ENCODE measurements at regions not wholly inside any gene's neighbourhood (a gene's known extent, or its start where the extent isn't known, plus 50 kb on each side); places are given as distances from the start of the nearest gene placed in this dataset.
"Not testable (repeated sequence)": the region's sequence is repeated elsewhere in the genome, so short reads cannot be mapped to it uniquely, and the experiment has no call there.

DNA sequence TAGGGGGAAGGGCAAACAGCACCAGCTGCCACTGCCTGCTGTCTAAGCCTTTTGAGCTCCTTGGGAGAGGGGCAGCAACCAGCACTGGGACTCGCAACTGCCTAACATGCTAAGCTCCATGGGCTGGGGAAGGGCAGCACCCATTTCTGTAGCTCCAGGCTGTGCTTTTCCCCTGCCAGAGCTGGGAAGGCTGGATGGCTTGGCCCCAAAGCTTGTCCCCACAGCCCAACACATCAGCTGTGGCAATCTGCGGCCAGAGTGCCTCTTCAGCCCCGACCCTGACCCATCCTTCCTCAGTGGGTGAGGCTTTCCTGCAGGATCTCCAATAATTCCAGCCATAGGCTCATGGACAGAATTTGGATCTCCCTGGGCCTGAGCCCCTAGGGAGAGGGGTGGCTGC is 551.3 kb downstream of the TMEM135 start (continued):
- TF ChIP-seq MAFK (IDR thresholded peaks at IDR 0.05; ENCODE audit: low read depth, low read length) = no peak
- TF ChIP-seq SP1 (IDR thresholded peaks at IDR 0.05; ENCODE audit: low read depth, low read length) = no peak
- TF ChIP-seq, protein P1, sequence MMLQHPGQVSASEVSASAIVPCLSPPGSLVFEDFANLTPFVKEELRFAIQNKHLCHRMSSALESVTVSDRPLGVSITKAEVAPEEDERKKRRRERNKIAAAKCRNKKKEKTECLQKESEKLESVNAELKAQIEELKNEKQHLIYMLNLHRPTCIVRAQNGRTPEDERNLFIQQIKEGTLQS (IDR thresholded peaks at IDR 0.05; ENCODE audit: insufficient read depth, low read depth, low read length) = no peak
- TF ChIP-seq, protein P2, sequence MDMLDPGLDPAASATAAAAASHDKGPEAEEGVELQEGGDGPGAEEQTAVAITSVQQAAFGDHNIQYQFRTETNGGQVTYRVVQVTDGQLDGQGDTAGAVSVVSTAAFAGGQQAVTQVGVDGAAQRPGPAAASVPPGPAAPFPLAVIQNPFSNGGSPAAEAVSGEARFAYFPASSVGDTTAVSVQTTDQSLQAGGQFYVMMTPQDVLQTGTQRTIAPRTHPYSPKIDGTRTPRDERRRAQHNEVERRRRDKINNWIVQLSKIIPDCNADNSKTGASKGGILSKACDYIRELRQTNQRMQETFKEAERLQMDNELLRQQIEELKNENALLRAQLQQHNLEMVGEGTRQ (IDR thresholded peaks at IDR 0.05; ENCODE audit: low read length) = no peak

DNA sequence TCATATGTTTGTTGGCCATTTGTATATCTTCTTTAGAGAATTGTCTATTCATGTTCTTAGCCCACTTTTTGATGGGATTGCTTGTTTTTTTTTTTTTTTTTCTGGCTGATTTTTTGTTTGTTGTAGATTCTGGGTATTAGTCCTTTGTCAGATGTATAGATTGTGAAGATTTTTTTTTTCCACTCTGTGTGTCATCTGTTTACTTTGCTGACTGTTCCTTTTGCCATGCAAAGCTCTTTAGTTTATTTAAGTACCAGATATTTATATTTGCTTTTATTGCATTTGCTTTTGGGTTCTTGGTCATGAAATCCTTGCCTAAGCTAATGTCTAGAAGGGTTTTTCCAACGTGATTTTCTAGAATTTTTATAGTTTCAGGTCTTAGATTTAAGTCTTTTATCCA is 547.9 kb downstream of the TMEM135 start:
- H4K5ac ChIP-seq (ENCODE audit: insufficient read length, low read depth, low read length); H3K27ac ChIP-seq (ENCODE audit: low read depth, low read length); H3K9me3 ChIP-seq (ENCODE audit: insufficient read depth in 2 of 2, low read depth in 1 of 2, low read length in 1 of 2); FAIRE-seq; H3K79me2 ChIP-seq (ENCODE audit: control insufficient read depth in 1 of 2, insufficient read depth in 2 of 2, low read length in 2 of 2); H2BK5ac ChIP-seq (ENCODE audit: low read depth, low read length); H3K23me2 ChIP-seq (ENCODE audit: low read depth, low read length); H4K20me1 ChIP-seq (replicated peaks in 1 of 2; ENCODE audit: control insufficient read depth in 1 of 2, insufficient read depth in 2 of 2, low read length in 2 of 2); H2BK120ac ChIP-seq (replicated peaks; ENCODE audit: low read depth, low read length); H3K23ac ChIP-seq (ENCODE audit: insufficient read length); H3K79me1 ChIP-seq (ENCODE audit: low read depth, low read length); H2AFZ ChIP-seq (ENCODE audit: low read length); H3K18ac ChIP-seq (ENCODE audit: extremely low read depth, low read length); H3K14ac ChIP-seq (ENCODE audit: insufficient read length); H3K27me3 ChIP-seq (replicated peaks in 1 of 4; ENCODE audit: control insufficient read depth in 3 of 4, extremely low read depth in 1 of 4, insufficient read depth in 3 of 4, low read length in 3 of 4); H3K4me1 ChIP-seq (replicated peaks in 1 of 4; ENCODE audit: control insufficient read depth in 3 of 4, insufficient read depth in 4 of 4, low read length in 3 of 4); POLR2A ChIA-PET (ENCODE audit: partially characterized antibody); H2BK12ac ChIP-seq (ENCODE audit: low read depth, low read length); H3K4me3 ChIP-seq (ENCODE audit: extremely low read depth in 1 of 4, insufficient read depth in 2 of 4, low read depth in 3 of 4, low read length in 4 of 4); H3K56ac ChIP-seq (replicated peaks; ENCODE audit: insufficient read length, low read depth, low read length); DNase-seq (ENCODE audit: low read depth in 1 of 2, low spot score in 2 of 2); H2BK20ac ChIP-seq (ENCODE audit: low read length); CTCF ChIA-PET (ENCODE audit: partially characterized antibody); H3K36me3 ChIP-seq (ENCODE audit: control insufficient read depth in 2 of 4, insufficient read depth in 4 of 4, low read length in 3 of 4); H2AK5ac ChIP-seq (ENCODE audit: low read depth, low read length); H3K4me2 ChIP-seq (ENCODE audit: insufficient read depth in 1 of 2, low read depth in 2 of 2, low read length in 2 of 2); H3K9ac ChIP-seq (replicated peaks in 1 of 4; ENCODE audit: extremely low read depth in 1 of 4, low read depth in 3 of 4, low read length in 3 of 4); H4K91ac ChIP-seq (replicated peaks; ENCODE audit: insufficient read length, low read length); H2BK15ac ChIP-seq (ENCODE audit: low read length); H3K4ac ChIP-seq (replicated peaks; ENCODE audit: insufficient read length, low read depth, low read length); H4K8ac ChIP-seq (ENCODE audit: extremely low read depth, insufficient read depth, low read length): not testable (repeated sequence)
- 50% methylated on average over 1 of the region's 1 CpG; no CpG with 5 or more reads in 1 of the 2 experiments for WGBS, 2 experiments (ENCODE audit: extremely low coverage in 1 of 2, insufficient coverage in 1 of 2, insufficient read length in 1 of 2, insufficient replicate concordance in 2 of 2, low coverage in 1 of 2, low lambda C conversion rate in 2 of 2, missing lambda C conversion rate in 1 of 2)
